ENCODE measurements at regions not wholly inside any gene's neighbourhood (a gene's known extent, or its start where the extent isn't known, plus 50 kb on each side); places are given as distances from the start of the nearest gene placed in this dataset.

- Histone ChIP-seq H3K4me3 (ENCODE audit: low read length in 2 of 2) (no peak overlapping the region), H3K4me1 (ENCODE audit: control insufficient read depth, insufficient read depth, low read length) (no peaks in the 10 kb centered on the region), H3K27ac (ENCODE audit: low read length) (no peak overlapping the region), H3K27me3 (ENCODE audit: control insufficient read depth in 1 of 2, insufficient read depth in 2 of 2, low read length in 2 of 2) (no peaks in the 10 kb centered on the region), H3K9ac (ENCODE audit: low read length in 2 of 2) (no peak overlapping the region), H3K9me3 (ENCODE audit: control insufficient read depth in 2 of 2, low read length in 2 of 2) (no peaks in the 10 kb centered on the region), H3K36me3 (ENCODE audit: control insufficient read depth in 2 of 2, insufficient read depth in 2 of 2, low read length in 2 of 2) (no peaks in the 10 kb centered on the region)
Observed at GRCh38 chr7:21184942-21185652, 242.8 kb upstream of the SP4 start.

- H3K27ac ChIP-seq (ENCODE audit: low read length) = no peak overlapping the region
- no peak overlapping the region for H3K4me3 ChIP-seq (ENCODE audit: low read length in 2 of 2)
- H3K9me3 ChIP-seq (ENCODE audit: control insufficient read depth in 2 of 2, low read length in 2 of 2) = no peaks in the 10 kb centered on the region
- H3K36me3 ChIP-seq (ENCODE audit: control insufficient read depth in 2 of 2, insufficient read depth in 2 of 2, low read length in 2 of 2) = no peaks in the 10 kb centered on the region
- H3K27me3 ChIP-seq (ENCODE audit: control insufficient read depth in 1 of 2, insufficient read depth in 2 of 2, low read length in 2 of 2) = no peaks in the 10 kb centered on the region
- H3K4me1 ChIP-seq (ENCODE audit: control insufficient read depth, insufficient read depth, low read length) = no peaks in the 10 kb centered on the region
- no peak overlapping the region for H3K9ac ChIP-seq (ENCODE audit: low read length in 2 of 2)
Observed at GRCh38 chr7:21185653-21186265, 242.1 kb upstream of the SP4 start.

GRCh38 chr7:21191321-21192073, 236.4 kb upstream of the SP4 start:
- no peak overlapping the region for H3K9ac ChIP-seq (ENCODE audit: low read length in 2 of 2)
- peaks cover 0 to 3% of the 10 kb centered on the region in 2 donors for H3K9me3 ChIP-seq (ENCODE audit: control insufficient read depth in 2 of 2, low read length in 2 of 2)
- H3K27me3 ChIP-seq (ENCODE audit: control insufficient read depth in 1 of 2, insufficient read depth in 2 of 2, low read length in 2 of 2) = no peaks in the 10 kb centered on the region
- no peaks in the 10 kb centered on the region for H3K36me3 ChIP-seq (ENCODE audit: control insufficient read depth in 2 of 2, insufficient read depth in 2 of 2, low read length in 2 of 2)
- H3K27ac ChIP-seq (ENCODE audit: low read length) = no peak overlapping the region
- no peak overlapping the region for H3K4me3 ChIP-seq (ENCODE audit: low read length in 2 of 2)
- no peaks in the 10 kb centered on the region for H3K4me1 ChIP-seq (ENCODE audit: control insufficient read depth, insufficient read depth, low read length)

- no peak overlapping the region for H3K9ac ChIP-seq (ENCODE audit: low read length in 2 of 2)
- H3K9me3 ChIP-seq (ENCODE audit: control insufficient read depth in 2 of 2, low read length in 2 of 2) = peaks cover 0 to 3% of the 10 kb centered on the region in 2 donors
- H3K27me3 ChIP-seq (ENCODE audit: control insufficient read depth in 1 of 2, insufficient read depth in 2 of 2, low read length in 2 of 2) = no peaks in the 10 kb centered on the region
- no peaks in the 10 kb centered on the region for H3K36me3 ChIP-seq (ENCODE audit: control insufficient read depth in 2 of 2, insufficient read depth in 2 of 2, low read length in 2 of 2)
- no peaks in the 10 kb centered on the region for H3K4me1 ChIP-seq (ENCODE audit: control insufficient read depth, insufficient read depth, low read length)
- no peak overlapping the region for H3K27ac ChIP-seq (ENCODE audit: low read length)
- H3K4me3 ChIP-seq (ENCODE audit: low read length in 2 of 2) = no peak overlapping the region
Observed at GRCh38 chr7:21192657-21193056, 235.2 kb upstream of the SP4 start.

- Histone ChIP-seq H3K9me3 (ENCODE audit: control insufficient read depth in 2 of 2, low read length in 2 of 2) (peaks cover 0 to 3% of the 10 kb centered on the region in 2 donors), H3K9ac (ENCODE audit: low read length in 2 of 2) (no peak overlapping the region), H3K36me3 (ENCODE audit: control insufficient read depth in 2 of 2, insufficient read depth in 2 of 2, low read length in 2 of 2) (no peaks in the 10 kb centered on the region), H3K4me3 (ENCODE audit: low read length in 2 of 2) (no peak overlapping the region), H3K27me3 (ENCODE audit: control insufficient read depth in 1 of 2, insufficient read depth in 2 of 2, low read length in 2 of 2) (no peaks in the 10 kb centered on the region), H3K4me1 (ENCODE audit: control insufficient read depth, insufficient read depth, low read length) (no peaks in the 10 kb centered on the region), H3K27ac (ENCODE audit: low read length) (no peak overlapping the region)
Observed at GRCh38 chr7:21193895-21194294, 234.0 kb upstream of the SP4 start.

- no peaks in the 10 kb centered on the region for H3K4me1 ChIP-seq (ENCODE audit: control insufficient read depth, insufficient read depth, low read length)
- H3K4me3 ChIP-seq (ENCODE audit: low read length in 2 of 2) = no peak overlapping the region
- peaks cover 0 to 3% of the 10 kb centered on the region in 2 donors for H3K9me3 ChIP-seq (ENCODE audit: control insufficient read depth in 2 of 2, low read length in 2 of 2)
- no peak overlapping the region for H3K9ac ChIP-seq (ENCODE audit: low read length in 2 of 2)
- H3K27ac ChIP-seq (ENCODE audit: low read length) = no peak overlapping the region
- no peaks in the 10 kb centered on the region for H3K36me3 ChIP-seq (ENCODE audit: control insufficient read depth in 2 of 2, insufficient read depth in 2 of 2, low read length in 2 of 2)
- H3K27me3 ChIP-seq (ENCODE audit: control insufficient read depth in 1 of 2, insufficient read depth in 2 of 2, low read length in 2 of 2) = no peaks in the 10 kb centered on the region
Observed at GRCh38 chr7:21194936-21195335, 232.9 kb upstream of the SP4 start.

- Histone ChIP-seq H3K36me3 (ENCODE audit: control insufficient read depth in 2 of 2, insufficient read depth in 2 of 2, low read length in 2 of 2) (no peaks in the 10 kb centered on the region), H3K9me3 (ENCODE audit: control insufficient read depth in 2 of 2, low read length in 2 of 2) (peaks cover 0 to 3% of the 10 kb centered on the region in 2 donors), H3K27me3 (ENCODE audit: control insufficient read depth in 1 of 2, insufficient read depth in 2 of 2, low read length in 2 of 2) (peaks cover 0 to 2% of the 10 kb centered on the region in 2 donors), H3K9ac (ENCODE audit: low read length in 2 of 2) (no peak overlapping the region), H3K4me3 (ENCODE audit: low read length in 2 of 2) (no peak overlapping the region), H3K27ac (ENCODE audit: low read length) (no peak overlapping the region), H3K4me1 (ENCODE audit: control insufficient read depth, insufficient read depth, low read length) (no peaks in the 10 kb centered on the region)
Observed at GRCh38 chr7:21198921-21199320, 229.0 kb upstream of the SP4 start.

- no peak overlapping the region for H3K27ac ChIP-seq (ENCODE audit: low read length)
- H3K4me3 ChIP-seq (ENCODE audit: low read length in 2 of 2) = no peak overlapping the region
- H3K4me1 ChIP-seq (ENCODE audit: control insufficient read depth, insufficient read depth, low read length) = no peaks in the 10 kb centered on the region
- no peak overlapping the region for H3K9ac ChIP-seq (ENCODE audit: low read length in 2 of 2)
- H3K9me3 ChIP-seq (ENCODE audit: control insufficient read depth in 2 of 2, low read length in 2 of 2) = peaks cover 0 to 3% of the 10 kb centered on the region in 2 donors
- no peaks in the 10 kb centered on the region for H3K36me3 ChIP-seq (ENCODE audit: control insufficient read depth in 2 of 2, insufficient read depth in 2 of 2, low read length in 2 of 2)
- peaks cover 0 to 2% of the 10 kb centered on the region in 2 donors for H3K27me3 ChIP-seq (ENCODE audit: control insufficient read depth in 1 of 2, insufficient read depth in 2 of 2, low read length in 2 of 2)
Observed at GRCh38 chr7:21200503-21200902, 227.4 kb upstream of the SP4 start.

- no peak overlapping the region for H3K27ac ChIP-seq (ENCODE audit: low read length)
- no peaks in the 10 kb centered on the region for H3K9me3 ChIP-seq (ENCODE audit: control insufficient read depth in 2 of 2, low read length in 2 of 2)
- H3K36me3 ChIP-seq (ENCODE audit: control insufficient read depth in 2 of 2, insufficient read depth in 2 of 2, low read length in 2 of 2) = no peaks in the 10 kb centered on the region
- no peak overlapping the region for H3K9ac ChIP-seq (ENCODE audit: low read length in 2 of 2)
- H3K4me1 ChIP-seq (ENCODE audit: control insufficient read depth, insufficient read depth, low read length) = no peaks in the 10 kb centered on the region
- no peak overlapping the region for H3K4me3 ChIP-seq (ENCODE audit: low read length in 2 of 2)
- no peaks in the 10 kb centered on the region for H3K27me3 ChIP-seq (ENCODE audit: control insufficient read depth in 1 of 2, insufficient read depth in 2 of 2, low read length in 2 of 2)
Observed at GRCh38 chr7:21214657-21215056, 213.2 kb upstream of the SP4 start.

- H3K9ac ChIP-seq (ENCODE audit: low read length in 2 of 2) = no peak overlapping the region
- no peaks in the 10 kb centered on the region for H3K27me3 ChIP-seq (ENCODE audit: control insufficient read depth in 1 of 2, insufficient read depth in 2 of 2, low read length in 2 of 2)
- H3K36me3 ChIP-seq (ENCODE audit: control insufficient read depth in 2 of 2, insufficient read depth in 2 of 2, low read length in 2 of 2) = no peaks in the 10 kb centered on the region
- H3K9me3 ChIP-seq (ENCODE audit: control insufficient read depth in 2 of 2, low read length in 2 of 2) = no peaks in the 10 kb centered on the region
- no peak overlapping the region for H3K4me3 ChIP-seq (ENCODE audit: low read length in 2 of 2)
- no peak overlapping the region for H3K27ac ChIP-seq (ENCODE audit: low read length)
- H3K4me1 ChIP-seq (ENCODE audit: control insufficient read depth, insufficient read depth, low read length) = no peaks in the 10 kb centered on the region
Observed at GRCh38 chr7:21215307-21215706, 212.6 kb upstream of the SP4 start.

GRCh38 chr7:21217365-21217764, 210.5 kb upstream of the SP4 start:
- Histone ChIP-seq H3K36me3 (ENCODE audit: control insufficient read depth in 2 of 2, insufficient read depth in 2 of 2, low read length in 2 of 2) (no peaks in the 10 kb centered on the region), H3K27ac (ENCODE audit: low read length) (no peak overlapping the region), H3K4me1 (ENCODE audit: control insufficient read depth, insufficient read depth, low read length) (no peaks in the 10 kb centered on the region)

More at GRCh38 chr7:21217365-21217764, 210.5 kb upstream of the SP4 start:
- Histone ChIP-seq H3K9ac (ENCODE audit: low read length in 2 of 2) (no peak overlapping the region), H3K27me3 (ENCODE audit: control insufficient read depth in 1 of 2, insufficient read depth in 2 of 2, low read length in 2 of 2) (no peaks in the 10 kb centered on the region), H3K4me3 (ENCODE audit: low read length in 2 of 2) (no peak overlapping the region), H3K9me3 (ENCODE audit: control insufficient read depth in 2 of 2, low read length in 2 of 2) (no peaks in the 10 kb centered on the region)

Data from stomach smooth muscle (tissue), 2 donors.